K562 (cell line): ENCODE measurements at regions not wholly inside any gene's neighbourhood (a gene's known extent, or its start where the extent isn't known, plus 50 kb on each side); places are given as distances from the start of the nearest gene placed in this dataset.

Source experiments
- ATAC-seq: fragments of 200-7000 bp; cut with Tn5 transposase; 3 replicates; pipeline ENCODE4 v1.9.1; 2020; ENCODE audit warnings: moderate library complexity
- BruUV-seq: library from RNA; stranded (reverse); fragments of 400-500 nt; replicated peaks from 2 replicates; lab custom pipeline; 2021; lab: Mats Ljungman, UMichigan
- CTCF ChIA-PET: fragments of 300-600 bp; formaldehyde crosslinking; extraction: SDS; loops from one replicate; lab custom pipeline; 2021; ENCODE audit warnings: low intra/inter-chr PET ratio; lab: Yijun Ruan, JAX
- POLR2A ChIA-PET: fragments of 300-600, 350-650 bp; sonication (Branson Sonifier 250); formaldehyde crosslinking; extraction: SDS; loops from one replicate; lab custom pipeline; 2021; ENCODE audit warnings: antibody characterized with exemption, inconsistent platforms; lab: Yijun Ruan, JAX
- DNase-seq, 4 experiments: peaks; one replicate each; pipeline versions ENCODE4 v3.0.0 to v3.0.0-alpha.2; 2011 to 2018; ENCODE audit warnings: low spot score in 3 of 4, mixed read lengths in 3 of 4; ENCODE audit errors: extremely low read depth in 1 of 4
- FAIRE-seq: peaks from 2 replicates; lab custom pipeline; 2011; peaks lifted over from hg19 to GRCh38; lab: Jason Lieb, UNC
- H2AFZ ChIP-seq: 2 replicates; pipeline ENCODE4 v1.6.0; 2011; ENCODE audit warnings: low read depth, low read length, control low read depth, inconsistent platforms
- H3K27ac ChIP-seq: fragments of 200-600 bp; 3 replicates; pipeline ENCODE4 v1.8.0; 2011; ENCODE audit warnings: low read depth, mild to moderate bottlenecking, control low read depth, inconsistent platforms, low read length, moderate library complexity, mixed read lengths; ENCODE audit errors: extremely low read depth
- H3K27me3 ChIP-seq, 2 experiments: fragments of 300-600 bp in 1 of 2; 2 replicates in 1 of 2; 3 replicates in 1 of 2; pipeline versions ENCODE4 v1.6.0 to v1.8.0; 2011; ENCODE audit warnings: inconsistent platforms in 2 of 2, low read length in 2 of 2, mild to moderate bottlenecking in 1 of 2, mixed read lengths in 1 of 2, moderate library complexity in 1 of 2; ENCODE audit not compliant: control insufficient read depth in 2 of 2, insufficient read depth in 2 of 2
- H3K36me3 ChIP-seq: fragments of 300-600 bp; 3 replicates; pipeline ENCODE4 v1.8.0; 2011; ENCODE audit warnings: mild to moderate bottlenecking, low read length, inconsistent platforms; ENCODE audit not compliant: control insufficient read depth, insufficient read depth
- H3K4me1 ChIP-seq, 2 experiments: fragments of 200-600 bp in 1 of 2; replicated peaks in 1 of 2; 2 replicates in 1 of 2; 3 replicates in 1 of 2; pipeline versions ENCODE4 v1.5.1 to v1.8.0; 2011; ENCODE audit warnings: inconsistent platforms in 2 of 2, low read length in 2 of 2, mild to moderate bottlenecking in 1 of 2, mixed read lengths in 1 of 2, moderate library complexity in 1 of 2; ENCODE audit not compliant: control insufficient read depth in 2 of 2, insufficient read depth in 2 of 2
- H3K4me2 ChIP-seq: 2 replicates; pipeline ENCODE4 v1.6.1; 2011; ENCODE audit warnings: low read length, control low read depth, inconsistent platforms, mixed read lengths; ENCODE audit not compliant: insufficient read depth
- H3K4me3 ChIP-seq: fragments of 200-600 bp; sonication (generic), shearing (Covaris generic); 2 replicates; pipeline ENCODE4 v1.5.1; 2016; ENCODE audit warnings: control low read depth, inconsistent platforms
- H3K79me2 ChIP-seq: fragments of 200-600 bp; 3 replicates; pipeline ENCODE4 v1.8.0; 2011; ENCODE audit warnings: low read length, inconsistent platforms; ENCODE audit not compliant: control insufficient read depth, insufficient read depth
- H3K9ac ChIP-seq, 2 experiments: 2 replicates each; pipeline versions ENCODE4 v1.6.0 to v1.6.1; 2011; ENCODE audit warnings: low read depth in 2 of 2, low read length in 2 of 2, control low read depth in 1 of 2, inconsistent platforms in 1 of 2, mild to moderate bottlenecking in 1 of 2, mixed read lengths in 1 of 2; ENCODE audit not compliant: insufficient read depth in 1 of 2
- H3K9me1 ChIP-seq: one replicate; pipeline ENCODE4 v1.6.0; 2011; ENCODE audit warnings: inconsistent platforms, mild to moderate bottlenecking, low read length, moderate library complexity; ENCODE audit not compliant: control insufficient read depth, insufficient read depth
- H3K9me3 ChIP-seq: replicated peaks from 2 replicates; pipeline ENCODE4 v1.5.1; 2011; ENCODE audit warnings: low read depth, low read length, inconsistent platforms; ENCODE audit not compliant: control insufficient read depth, insufficient read depth
- H4K20me1 ChIP-seq: replicated peaks from 2 replicates; pipeline ENCODE4 v1.6.1; 2011; ENCODE audit warnings: low read length, inconsistent platforms, mixed read lengths; ENCODE audit not compliant: control insufficient read depth, insufficient read depth
- ARID1B ChIP-seq: fragments of 450-650 bp; IDR thresholded peaks from 2 replicates; pipeline ENCODE4 v1.6.1; 2016; ENCODE audit warnings: antibody characterized with exemption, mild to moderate bottlenecking, inconsistent platforms
- ATF1 ChIP-seq, 2 experiments: fragments of 450-650 bp in 1 of 2; IDR thresholded peaks; 2 replicates each; pipeline ENCODE4 v1.6.1; 2016; ENCODE audit warnings: missing compliant biosample characterization in 1 of 2, missing genetic modification characterization in 1 of 2
- C11orf30 ChIP-seq: fragments of 450-650 bp; IDR thresholded peaks from 2 replicates; pipeline ENCODE4 v1.6.1; 2016; ENCODE audit warnings: low read depth, mild to moderate bottlenecking
- CEBPB ChIP-seq: fragments of 450-650 bp; IDR thresholded peaks from 2 replicates; pipeline ENCODE4 v1.6.1; 2016; ENCODE audit warnings: missing genetic modification characterization, missing compliant biosample characterization
- DPF2 ChIP-seq: fragments of 450-650 bp; IDR thresholded peaks from 2 replicates; pipeline ENCODE4 v1.6.1; 2016
- ESRRA ChIP-seq: fragments of 450-650 bp; IDR thresholded peaks from 2 replicates; pipeline ENCODE4 v1.6.1; 2014; ENCODE audit warnings: low read depth, mild to moderate bottlenecking, moderate library complexity, borderline replicate concordance
- MAFF ChIP-seq: IDR thresholded peaks from 2 replicates; pipeline ENCODE4 v1.6.1; 2012; ENCODE audit warnings: low read length, improper control_type of control experiment
- MAFG ChIP-seq: fragments of 450-650 bp; conservative IDR thresholded peaks from 2 replicates; pipeline ENCODE4 v1.6.1; 2016; ENCODE audit warnings: missing genetic modification characterization, missing compliant biosample characterization
- MAFK ChIP-seq: IDR thresholded peaks from 2 replicates; pipeline ENCODE4 v1.6.1; 2011; ENCODE audit warnings: low read length, improper control_type of control experiment
- NFIC ChIP-seq: fragments of 450-650 bp; IDR thresholded peaks from 2 replicates; pipeline ENCODE4 v1.6.1; 2017; ENCODE audit warnings: mild to moderate bottlenecking, inconsistent platforms
- POU5F1 ChIP-seq: fragments of 150-350 bp; IDR thresholded peaks from 2 replicates; pipeline ENCODE4 v1.6.1; 2014; ENCODE audit warnings: borderline replicate concordance, low read length, low read depth, mild to moderate bottlenecking; ENCODE audit not compliant: partially characterized antibody
- RFX1 ChIP-seq: fragments of 450-650 bp; IDR thresholded peaks from 2 replicates; pipeline ENCODE4 v1.6.1; 2016; ENCODE audit warnings: mild to moderate bottlenecking, moderate library complexity
- SNRNP70 ChIP-seq: fragments of 200-400 bp; formaldehyde crosslinking; optimal IDR thresholded peaks from 2 replicates; pipeline ENCODE3; 2017; ENCODE audit warnings: low read depth, low read length
- YY1 ChIP-seq, 3 experiments: IDR thresholded peaks; 2 replicates each; pipeline ENCODE4 v1.6.1; 2011; ENCODE audit warnings: low read length in 2 of 3, mild to moderate bottlenecking in 2 of 3, moderate library complexity in 2 of 3, borderline replicate concordance in 1 of 3, control low read depth in 1 of 3, low read depth in 1 of 3; ENCODE audit not compliant: insufficient read depth in 3 of 3, insufficient replicate concordance in 2 of 3, control insufficient read depth in 1 of 3, insufficient read length in 1 of 3; ENCODE audit errors: extremely low read depth in 1 of 3
- ZNF316 ChIP-seq: fragments of 450-650 bp; IDR thresholded peaks from 2 replicates; pipeline ENCODE4 v1.6.1; 2016
- WGBS: fragments of 100-300 bp; shearing (Covaris generic); methylation state at CpG from one replicate; pipeline ENCODE4 v1.1.6; 2016; ENCODE audit warnings: low coverage, mixed read lengths; ENCODE audit not compliant: insufficient coverage; ENCODE audit errors: missing lambda C conversion rate; 5-methylcytosine and 5-hydroxymethylcytosine counted together
- in situ Hi-C: fragments of 300-500 bp; cut with MboI; formaldehyde crosslinking; loops from 4 replicates; pipeline ENCODE4 v1.15.0; 2018; ENCODE audit warnings: inconsistent platforms, mixed read lengths
- intact Hi-C: fragments of 100-400 bp; cut with micrococcal nuclease; formaldehyde crosslinking; loops from 2 replicates; pipeline ENCODE4 v1.14.2; 2022

DNA sequence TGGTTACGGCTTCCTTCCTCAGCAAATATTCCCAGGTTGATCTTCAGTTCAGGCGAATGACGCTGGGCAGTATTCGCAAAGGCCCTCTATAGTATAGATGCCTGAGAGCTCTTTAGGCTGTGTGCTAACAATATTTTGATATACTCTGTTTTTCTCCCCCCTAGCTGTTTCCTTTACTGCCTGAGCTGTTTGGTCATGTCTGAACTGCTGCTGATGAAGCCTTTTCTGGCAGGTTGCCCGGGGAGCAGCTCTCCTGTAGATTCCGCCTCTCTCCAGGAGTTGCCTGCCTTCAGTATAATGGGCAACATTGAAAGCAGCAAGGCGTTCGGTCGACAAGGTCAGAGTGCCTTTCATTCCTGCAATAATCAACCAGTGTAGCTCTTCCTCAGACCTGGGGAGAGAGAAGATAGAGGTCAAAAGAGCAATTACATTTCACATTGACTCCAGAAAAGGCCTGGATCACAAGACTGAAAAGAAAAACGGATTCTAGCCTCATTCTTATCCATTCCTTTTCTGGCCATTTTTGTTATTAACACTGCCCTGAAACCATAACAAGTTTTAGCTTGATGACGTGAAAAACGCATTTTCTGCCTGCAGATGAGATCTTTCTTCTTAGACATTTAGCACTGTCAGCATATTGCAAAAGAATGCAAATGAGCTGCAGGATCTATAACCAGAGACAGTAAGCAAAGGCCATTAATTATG lies 60.1 kb upstream of the ZNF608 start:
- intact Hi-C loops: no loop called here
- TF ChIP-seq MAFK (peak; percentile 97), NFIC (peak; percentile 95), MAFF (peak; percentile 96), ARID1B (peak; percentile 15; the same call in 1 of the 2 replicates), RFX1 (0 out of 2 replicates have a peak, but pooled peaks have one; percentile 5), ZNF316 (peak; percentile 98), YY1 (IDR thresholded peaks at IDR 0.05; ENCODE audit: borderline replicate concordance in 1 of 3, control insufficient read depth in 1 of 3, extremely low read depth in 1 of 3, insufficient read depth in 3 of 3, insufficient read length in 1 of 3, insufficient replicate concordance in 2 of 3, low read depth in 1 of 3, low read length in 2 of 3) (no peak), CEBPB (tag) (peak; percentile 47), DPF2 (peak; percentile 32; the same call in 1 of the 2 replicates), C11orf30 (peak; percentile 94), ESRRA (peak; percentile 73), SNRNP70 (no peak), MAFG (tag) (peak; percentile 96), POU5F1 (no peak), ATF1 (CRISPR knock-in tag; IDR thresholded peaks at IDR 0.05) (no peak), ATF1 (tag; IDR thresholded peaks at IDR 0.05) (peak; percentile 36; the same call in 1 of the 2 replicates)
- DNase-seq (peak; percentile 21 to 86 (median 48)), ATAC-seq (peak; percentile 66), FAIRE-seq (peak; percentile 67)
- Histone ChIP-seq H3K36me3 (peaks cover 5% of the 10 kb centered on the region; the same call in 2 of the 3 replicates), H3K9me3 (no peaks in the 10 kb centered on the region), H3K27ac (peak overlapping the region; percentile 44; the same call in 1 of the 3 replicates), H3K9me1 (no peaks in the 10 kb centered on the region), H2AFZ (peak overlapping the region; percentile 89), H3K79me2 (peaks cover 22% of the 10 kb centered on the region), H3K9ac (peak overlapping the region in 1 of 2 experiments; percentile 60; a peak in 3 of 4 replicates), H3K27me3 (no peaks in the 10 kb centered on the region), H4K20me1 (no peaks in the 10 kb centered on the region), H3K4me2 (peak overlapping the region; percentile 56), H3K4me3 (no peak overlapping the region), H3K4me1 (peaks cover 4 to 12% of the 10 kb centered on the region in 2 experiments; a peak in 4 of 5 replicates)
- POLR2A ChIA-PET: interaction anchor here (1.0 to 2.0 kb wide), 3 partner anchors 9 to 12 kb away, joined by 3 to 5 read pairs (median 3); no protein-coding TSS in a partner anchor
- WGBS: 17% methylated on average over 12 of the region's 12 CpGs
- CTCF ChIA-PET: no interaction called here
- BruUV-seq: no TSS peak
- in situ Hi-C loops: no loop called here
